DND-41 (cell line): ENCODE measurements at regions not wholly inside any gene's neighbourhood (a gene's known extent, or its start where the extent isn't known, plus 50 kb on each side); places are given as distances from the start of the nearest gene placed in this dataset.

Experiments used
- ATAC-seq: fragments of 200-7000 bp; cut with Tn5 transposase; 3 replicates; pipeline ENCODE4 v1.9.1; 2021; ENCODE audit warnings: low read depth; ENCODE audit not compliant: insufficient read depth
- DNase-seq: peaks from one replicate; pipeline ENCODE4 v3.0.0-alpha.2; 2020
- H2AFZ ChIP-seq: 2 replicates; pipeline ENCODE4 v1.6.0; 2012; ENCODE audit warnings: low read depth, low read length
- H3K27ac ChIP-seq: 2 replicates; pipeline ENCODE4 v1.5.1; 2012; ENCODE audit warnings: low read length, inconsistent platforms
- H3K27me3 ChIP-seq: fragments of 200-600 bp; sonication (generic); 2 replicates; pipeline ENCODE4 v1.6.0; 2012; ENCODE audit warnings: low read length, mild to moderate bottlenecking, inconsistent platforms; ENCODE audit not compliant: insufficient read depth, poor library complexity
- H3K36me3 ChIP-seq: 2 replicates; pipeline ENCODE4 v1.5.1; 2012; ENCODE audit warnings: low read length, inconsistent platforms; ENCODE audit not compliant: insufficient read depth
- H3K4me1 ChIP-seq: 2 replicates; pipeline ENCODE4 v1.5.1; 2012; ENCODE audit warnings: mild to moderate bottlenecking, low read length; ENCODE audit not compliant: insufficient read depth
- H3K4me2 ChIP-seq: 2 replicates; pipeline ENCODE4 v1.6.0; 2012; ENCODE audit warnings: mild to moderate bottlenecking, moderate library complexity, low read length, inconsistent platforms; ENCODE audit not compliant: insufficient read depth
- H3K4me3 ChIP-seq, 2 experiments: fragments of 200-600 bp in 1 of 2; shearing (Covaris generic) in 1 of 2; 2 replicates each; pipeline ENCODE4 v1.5.1; 2012 to 2016; ENCODE audit warnings: inconsistent platforms in 2 of 2, low read length in 2 of 2, mild to moderate bottlenecking in 2 of 2, low read depth in 1 of 2, moderate library complexity in 1 of 2
- H3K79me2 ChIP-seq: 2 replicates; pipeline ENCODE4 v1.6.0; 2012; ENCODE audit warnings: low read length, inconsistent platforms; ENCODE audit not compliant: insufficient read depth
- H3K9ac ChIP-seq: 2 replicates; pipeline ENCODE4 v1.6.0; 2012; ENCODE audit warnings: low read depth, mild to moderate bottlenecking, inconsistent platforms, low read length, moderate library complexity
- H3K9me3 ChIP-seq: 2 replicates; pipeline ENCODE4 v1.5.1; 2012; ENCODE audit warnings: low read length, moderate library complexity, mild to moderate bottlenecking, inconsistent platforms; ENCODE audit not compliant: insufficient read depth, severe bottlenecking
- H4K20me1 ChIP-seq: 2 replicates; pipeline ENCODE4 v1.6.0; 2012; ENCODE audit warnings: low read length; ENCODE audit not compliant: insufficient read depth
- EZH2 ChIP-seq: IDR thresholded peaks from 3 replicates; pipeline ENCODE4 v1.6.1; 2012; ENCODE audit warnings: borderline replicate concordance, low read depth, mild to moderate bottlenecking, moderate library complexity, low read length, inconsistent platforms; ENCODE audit not compliant: severe bottlenecking
- TF ChIP-seq, protein P1 (sequence below): IDR thresholded peaks from 2 replicates; pipeline ENCODE4 v1.5.1; 2012; ENCODE audit warnings: borderline replicate concordance, low read length, moderate library complexity, mild to moderate bottlenecking; ENCODE audit not compliant: poor library complexity, severe bottlenecking; ENCODE audit errors: extremely low read depth

DNA sequence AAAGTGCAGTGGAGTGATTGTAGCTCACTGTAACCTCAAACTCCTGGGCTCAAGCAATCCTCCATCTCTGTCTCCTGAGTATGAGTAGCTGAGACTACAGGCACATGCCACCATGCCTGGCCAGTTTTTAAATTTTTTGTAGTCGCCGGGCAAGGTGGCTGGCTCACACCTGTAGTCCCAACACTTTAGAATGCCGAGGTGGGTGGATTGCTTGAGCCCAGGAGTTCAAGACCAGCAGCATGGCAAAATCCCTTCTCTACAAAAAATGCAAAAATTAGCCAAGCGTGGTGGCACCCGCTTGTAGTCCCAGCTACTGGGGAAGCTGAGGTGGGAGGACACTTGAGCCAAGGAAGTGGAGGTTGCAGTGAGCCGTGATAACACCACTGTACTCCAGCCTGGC is 219.5 kb downstream of the KLHL28 start:
- H3K36me3 ChIP-seq = no peaks in the 10 kb centered on the region
- H3K79me2 ChIP-seq = no peaks in the 10 kb centered on the region
- H3K27me3 ChIP-seq = no peaks in the 10 kb centered on the region
- H3K4me3 ChIP-seq = no peak overlapping the region
- DNase-seq (no peak), ATAC-seq (no peak)
- no peak for TF ChIP-seq EZH2
- TF ChIP-seq, protein P1, sequence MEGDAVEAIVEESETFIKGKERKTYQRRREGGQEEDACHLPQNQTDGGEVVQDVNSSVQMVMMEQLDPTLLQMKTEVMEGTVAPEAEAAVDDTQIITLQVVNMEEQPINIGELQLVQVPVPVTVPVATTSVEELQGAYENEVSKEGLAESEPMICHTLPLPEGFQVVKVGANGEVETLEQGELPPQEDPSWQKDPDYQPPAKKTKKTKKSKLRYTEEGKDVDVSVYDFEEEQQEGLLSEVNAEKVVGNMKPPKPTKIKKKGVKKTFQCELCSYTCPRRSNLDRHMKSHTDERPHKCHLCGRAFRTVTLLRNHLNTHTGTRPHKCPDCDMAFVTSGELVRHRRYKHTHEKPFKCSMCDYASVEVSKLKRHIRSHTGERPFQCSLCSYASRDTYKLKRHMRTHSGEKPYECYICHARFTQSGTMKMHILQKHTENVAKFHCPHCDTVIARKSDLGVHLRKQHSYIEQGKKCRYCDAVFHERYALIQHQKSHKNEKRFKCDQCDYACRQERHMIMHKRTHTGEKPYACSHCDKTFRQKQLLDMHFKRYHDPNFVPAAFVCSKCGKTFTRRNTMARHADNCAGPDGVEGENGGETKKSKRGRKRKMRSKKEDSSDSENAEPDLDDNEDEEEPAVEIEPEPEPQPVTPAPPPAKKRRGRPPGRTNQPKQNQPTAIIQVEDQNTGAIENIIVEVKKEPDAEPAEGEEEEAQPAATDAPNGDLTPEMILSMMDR = no peak
- no peak overlapping the region for H3K4me2 ChIP-seq
- H3K4me1 ChIP-seq = no peaks in the 10 kb centered on the region
- H4K20me1 ChIP-seq = no peaks in the 10 kb centered on the region
- no peak overlapping the region for H3K27ac ChIP-seq
- no peak overlapping the region for H3K9ac ChIP-seq
- no peaks in the 10 kb centered on the region for H3K9me3 ChIP-seq
- no peak overlapping the region for H2AFZ ChIP-seq

DNA sequence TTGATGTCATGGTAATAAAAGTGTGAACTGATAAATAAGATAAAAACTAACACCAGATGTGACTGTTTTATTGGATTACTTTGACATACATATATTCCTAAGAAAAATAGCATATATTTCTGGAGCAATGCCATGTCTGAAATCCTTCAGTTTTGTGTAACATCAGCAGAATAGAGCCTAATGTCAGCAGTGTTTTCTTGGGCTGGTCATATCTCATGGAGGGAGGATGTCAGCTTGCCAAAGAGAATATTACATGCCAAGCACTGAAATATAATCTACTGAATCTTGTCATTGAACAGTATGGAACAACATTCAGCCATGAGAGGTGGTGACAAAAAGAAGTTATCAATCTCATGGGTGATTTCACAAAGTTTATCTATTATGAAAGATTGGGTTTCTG is 220.3 kb downstream of the KLHL28 start:
- Histone ChIP-seq H3K4me1 (no peaks in the 10 kb centered on the region), H3K4me3 (no peak overlapping the region), H3K36me3 (no peaks in the 10 kb centered on the region), H3K9me3 (no peaks in the 10 kb centered on the region), H3K4me2 (no peak overlapping the region), H3K27ac (no peak overlapping the region), H3K9ac (no peak overlapping the region), H2AFZ (no peak overlapping the region), H3K27me3 (no peaks in the 10 kb centered on the region), H3K79me2 (no peaks in the 10 kb centered on the region), H4K20me1 (no peaks in the 10 kb centered on the region)
- TF ChIP-seq, protein P1 = no peak
- TF ChIP-seq EZH2 = no peak
- ATAC-seq (no peak), DNase-seq (no peak)

DNA sequence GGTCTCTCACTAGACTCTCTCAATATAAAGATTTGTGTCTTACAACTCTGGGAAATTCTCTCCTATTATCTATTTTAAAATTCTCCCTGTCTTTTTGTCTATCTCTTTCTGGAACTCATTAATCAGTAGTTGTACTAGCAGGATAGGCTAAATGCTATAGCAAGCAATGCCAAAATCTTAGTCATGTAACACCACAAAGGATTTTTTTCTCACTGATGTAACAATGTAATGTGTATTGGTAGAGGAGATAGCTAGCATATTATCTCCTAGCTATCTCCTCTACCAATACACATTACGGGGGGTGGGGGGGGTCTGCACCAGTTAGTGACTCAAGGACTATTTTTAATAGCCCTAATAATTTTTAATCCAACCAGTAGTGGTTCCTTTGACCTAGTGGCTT is 225.4 kb downstream of the KLHL28 start:
- no peak for TF ChIP-seq EZH2
- TF ChIP-seq, protein P1 = no peak

DNA sequence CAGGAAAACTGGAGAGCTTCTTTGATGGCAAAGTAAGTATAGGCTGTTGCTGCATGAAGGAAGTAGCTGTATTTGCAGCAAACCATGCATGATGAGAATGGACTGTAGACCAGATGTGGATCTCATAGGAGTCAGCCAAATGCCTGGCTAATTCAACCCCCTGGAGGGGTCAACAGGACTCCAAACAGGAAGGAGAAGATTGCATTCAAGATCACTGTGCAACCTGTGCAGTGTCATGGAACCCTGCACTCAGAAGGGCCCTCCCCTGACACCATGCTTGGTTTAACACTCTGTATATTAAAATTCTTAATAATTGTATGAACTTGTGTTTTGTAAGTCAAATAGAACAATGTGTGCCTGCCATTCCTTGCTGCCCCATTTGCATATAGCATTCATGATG is 225.1 kb upstream of the FSCB start:
- no peak for DNase-seq

More for the DNA sequence above, 225.4 kb downstream of the KLHL28 start:
- Histone ChIP-seq H3K27ac (no peak overlapping the region), H2AFZ (no peak overlapping the region), H3K9ac (no peak overlapping the region), H4K20me1 (no peaks in the 10 kb centered on the region), H3K4me2 (no peak overlapping the region), H3K36me3 (no peaks in the 10 kb centered on the region), H3K79me2 (no peaks in the 10 kb centered on the region), H3K4me1 (no peaks in the 10 kb centered on the region), H3K9me3 (no peaks in the 10 kb centered on the region), H3K27me3 (no peaks in the 10 kb centered on the region), H3K4me3 (no peak overlapping the region)
- DNase-seq (no peak), ATAC-seq (no peak)

More for the DNA sequence above, 225.1 kb upstream of the FSCB start:
- no peaks in the 10 kb centered on the region for H3K9me3 ChIP-seq
- no peak for TF ChIP-seq EZH2
- no peak overlapping the region for H3K4me3 ChIP-seq
- H3K27me3 ChIP-seq = no peaks in the 10 kb centered on the region
- no peaks in the 10 kb centered on the region for H3K79me2 ChIP-seq
- no peaks in the 10 kb centered on the region for H3K4me1 ChIP-seq
- no peak for ATAC-seq
- H3K4me2 ChIP-seq = no peak overlapping the region
- H4K20me1 ChIP-seq = no peaks in the 10 kb centered on the region
- H3K36me3 ChIP-seq = no peaks in the 10 kb centered on the region
- no peak overlapping the region for H3K27ac ChIP-seq
- H2AFZ ChIP-seq = no peak overlapping the region
- H3K9ac ChIP-seq = no peak overlapping the region
